Prostate gland (tissue), 2 donors: ENCODE measurements at regions not wholly inside any gene's neighbourhood (a gene's known extent, or its start where the extent isn't known, plus 50 kb on each side); places are given as distances from the start of the nearest gene placed in this dataset.
"Not testable (repeated sequence)": the region's sequence is repeated elsewhere in the genome, so short reads cannot be mapped to it uniquely, and the experiment has no call there.

Source experiments
- CTCF ChIP-seq, 4 experiments: fragments of 200-600 bp in 2 of 4; fragments of 450-650 bp in 2 of 4; sonication (generic) in 2 of 4; IDR thresholded peaks; 1 replicate in 3 of 4; 2 replicates in 1 of 4; pipeline ENCODE4 v1.5.1; 2016 to 2019; ENCODE audit warnings: antibody characterized with exemption in 4 of 4, mild to moderate bottlenecking in 2 of 4, moderate library complexity in 2 of 4
- POLR2A ChIP-seq: fragments of 450-650 bp; IDR thresholded peaks from one replicate; pipeline ENCODE4 v1.6.1; 2016; ENCODE audit warnings: antibody characterized with exemption, mild to moderate bottlenecking
- POLR2AphosphoS5 ChIP-seq: sonication (generic); formaldehyde crosslinking; IDR thresholded peaks from one replicate; pipeline ENCODE4 v1.6.1; 2017; ENCODE audit warnings: antibody characterized with exemption

GRCh38 chr15:84409357-84409756 lies 173.8 kb downstream of the GOLGA6L4 start:
- not testable (repeated sequence) for TF ChIP-seq POLR2A; POLR2AphosphoS5; CTCF (IDR thresholded peaks at IDR 0.05)
